ENCODE measurements at regions not wholly inside any gene's neighbourhood (a gene's known extent, or its start where the extent isn't known, plus 50 kb on each side); places are given as distances from the start of the nearest gene placed in this dataset.

- DNase-seq (ENCODE audit: low read depth in 2 of 2): no peak
Observed at GRCh38 chr16:82567175-82567574, 59.6 kb upstream of the CDH13 start.

- no peak for DNase-seq (ENCODE audit: low read depth in 2 of 2)
Observed at GRCh38 chr16:82563401-82563800, 63.4 kb upstream of the CDH13 start.

- no peak for DNase-seq (ENCODE audit: low read depth in 2 of 2)
Observed at GRCh38 chr16:82562183-82562683, 64.5 kb upstream of the CDH13 start.

GRCh38 chr16:82560805-82561325 lies 65.9 kb upstream of the CDH13 start:
- no peak for DNase-seq (ENCODE audit: low read depth in 2 of 2)

- DNase-seq (ENCODE audit: low read depth in 2 of 2): no peak
Observed at GRCh38 chr16:82544378-82545160, 82.2 kb upstream of the CDH13 start.

- no peak for DNase-seq (ENCODE audit: low read depth in 2 of 2)
Observed at GRCh38 chr16:82542714-82543113, 84.1 kb upstream of the CDH13 start.

GRCh38 chr16:82541103-82541502 lies 85.7 kb upstream of the CDH13 start:
- DNase-seq (ENCODE audit: low read depth in 2 of 2): no peak

- no peak for DNase-seq (ENCODE audit: low read depth in 2 of 2)
Observed at GRCh38 chr16:82535764-82536163, 91.0 kb upstream of the CDH13 start.

- no peak for DNase-seq (ENCODE audit: low read depth in 2 of 2)
Observed at GRCh38 chr16:82535262-82535661, 91.5 kb upstream of the CDH13 start.

GRCh38 chr16:82533189-82533588 lies 93.6 kb upstream of the CDH13 start:
- DNase-seq (ENCODE audit: low read depth in 2 of 2): no peak

GRCh38 chr16:82530883-82531282 lies 95.9 kb upstream of the CDH13 start:
- no peak for DNase-seq (ENCODE audit: low read depth in 2 of 2)

GRCh38 chr16:82527101-82527500 lies 99.7 kb upstream of the CDH13 start:
- DNase-seq (ENCODE audit: low read depth in 2 of 2): no peak

GRCh38 chr16:82524976-82525375 lies 101.8 kb upstream of the CDH13 start:
- no peak for DNase-seq (ENCODE audit: low read depth in 2 of 2)

GRCh38 chr16:82523815-82524214 lies 103.0 kb upstream of the CDH13 start:
- no peak for DNase-seq (ENCODE audit: low read depth in 2 of 2)

GRCh38 chr16:82522026-82522425 lies 104.7 kb upstream of the CDH13 start:
- DNase-seq (ENCODE audit: low read depth in 2 of 2): no peak

GRCh38 chr16:82518811-82519210 lies 108.0 kb upstream of the CDH13 start:
- no peak for DNase-seq (ENCODE audit: low read depth in 2 of 2)

GRCh38 chr16:82514262-82514661 lies 112.5 kb upstream of the CDH13 start:
- DNase-seq (ENCODE audit: low read depth in 2 of 2): no peak

GRCh38 chr16:82510789-82511305 lies 115.9 kb upstream of the CDH13 start:
- DNase-seq (ENCODE audit: low read depth in 2 of 2): no peak

- no peak for DNase-seq (ENCODE audit: low read depth in 2 of 2)
Observed at GRCh38 chr16:82509691-82510430, 116.9 kb upstream of the CDH13 start.

GRCh38 chr16:82506692-82507670 lies 119.8 kb upstream of the CDH13 start:
- no peak for DNase-seq (ENCODE audit: low read depth in 2 of 2)

- no peak for DNase-seq (ENCODE audit: low read depth in 2 of 2)
Observed at GRCh38 chr16:82504836-82505235, 121.9 kb upstream of the CDH13 start.

Data from stimulated activated CD8-positive, alpha-beta memory T cell treated with anti-CD3 and anti-CD28 coated beads, Interleukin-15, amount 100 ng/mL, for 48 hours (primary cell).